NCI-H1694 (cell line): ENCODE measurements at regions not wholly inside any gene's neighbourhood (a gene's known extent, or its start where the extent isn't known, plus 50 kb on each side); places are given as distances from the start of the nearest gene placed in this dataset.
A peak's percentile ranks its signal among the peaks of the same experiment; 100 is the strongest.

Experiments used
- DNase-seq: peaks from one replicate; lab custom pipeline; 2025; lab: John Stamatoyannopoulos, UW

DNA sequence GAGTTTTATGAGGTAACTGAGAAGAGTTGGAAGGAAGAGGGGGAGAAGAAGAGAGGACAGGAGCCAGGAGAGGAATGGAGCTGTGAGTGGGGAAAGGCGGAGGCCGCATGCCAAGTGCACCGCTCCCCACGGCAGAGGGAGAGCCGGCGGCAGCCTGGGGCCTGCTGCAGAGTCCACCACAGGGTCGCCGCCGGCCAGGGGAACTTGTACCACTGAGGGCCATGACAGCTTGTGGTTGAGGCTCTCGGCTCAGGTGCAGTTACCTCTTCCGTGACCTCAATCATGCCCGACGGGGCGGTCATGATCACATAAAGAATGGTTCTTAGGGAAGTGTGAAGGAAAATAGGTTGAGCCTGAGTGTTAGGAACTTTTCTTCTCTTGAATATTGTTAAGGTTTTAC lies 325.0 kb downstream of the SNAPC1 start:
- no peak for DNase-seq

DNA sequence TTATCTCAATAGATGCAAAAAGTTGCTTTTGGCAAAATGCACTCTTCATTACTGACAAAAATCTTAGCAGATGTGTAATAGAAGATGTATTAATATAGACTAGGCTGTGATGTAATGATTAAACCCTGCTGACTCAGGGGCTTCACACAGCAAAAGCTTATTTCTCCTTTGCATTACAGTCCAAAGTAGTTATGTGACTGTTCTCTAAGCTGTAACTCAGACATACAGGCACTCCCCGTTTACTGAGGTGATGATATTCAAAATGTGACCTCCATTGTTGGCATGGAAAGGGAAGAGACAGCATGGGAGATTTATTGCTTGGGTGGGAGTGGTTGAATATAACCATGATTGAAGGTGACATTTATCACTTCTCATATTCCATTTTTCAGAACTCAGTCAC lies 331.5 kb downstream of the SNAPC1 start:
- DNase-seq, result no peak

- no peak for DNase-seq
Measured at GRCh38 chr14:62097072-62097471, 334.9 kb downstream of the SNAPC1 start.

DNA sequence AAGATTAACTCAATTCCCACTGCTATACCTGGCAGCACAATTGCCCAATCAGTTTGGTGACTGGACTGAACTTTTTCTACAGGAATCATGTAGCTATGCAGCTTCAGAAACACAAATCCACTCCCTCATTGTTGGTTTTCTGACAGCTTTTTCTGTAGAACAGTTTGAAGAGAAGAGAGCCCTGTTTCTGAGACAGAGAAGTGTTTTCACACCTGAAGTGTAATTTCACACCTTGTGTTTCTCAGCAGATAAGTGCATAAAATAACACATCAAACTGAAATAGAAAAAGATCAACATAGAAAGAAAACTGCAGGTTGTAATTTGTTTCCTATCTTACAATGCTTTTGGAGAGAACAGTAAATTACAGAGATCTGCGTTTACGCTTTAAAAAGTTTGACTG lies 335.6 kb downstream of the SNAPC1 start:
- DNase-seq, result no peak

- no peak for DNase-seq
Measured at GRCh38 chr14:62098357-62098756, 336.1 kb downstream of the SNAPC1 start.

- DNase-seq, result no peak
Measured at GRCh38 chr14:62099091-62099490, 336.9 kb downstream of the SNAPC1 start.

GRCh38 chr14:62101189-62101588 lies 339.0 kb downstream of the SNAPC1 start:
- no peak for DNase-seq

GRCh38 chr14:62101673-62102348 lies 339.6 kb downstream of the SNAPC1 start:
- no peak for DNase-seq

- no peak for DNase-seq
Measured at GRCh38 chr14:62102349-62102725, 340.1 kb downstream of the SNAPC1 start.

DNA sequence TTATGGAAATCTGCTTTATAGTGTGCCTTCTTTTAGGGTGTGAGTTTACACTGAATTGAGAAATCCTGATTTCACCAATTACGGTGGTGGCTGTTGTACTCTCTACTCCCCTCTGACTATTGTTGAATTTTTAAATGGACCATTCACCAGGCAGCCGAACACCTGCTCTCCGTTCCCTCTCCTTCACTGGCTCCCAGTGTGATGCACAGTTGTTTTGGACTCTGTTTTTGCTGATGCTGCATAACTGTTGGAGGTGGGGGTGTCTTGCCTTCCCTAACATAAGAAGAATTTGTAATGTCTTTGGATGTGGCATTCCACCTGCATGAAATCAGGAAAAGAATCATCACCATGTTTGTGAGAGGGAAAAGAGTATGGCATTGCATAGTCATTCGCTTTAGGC lies 341.2 kb downstream of the SNAPC1 start:
- DNase-seq, result no peak

DNA sequence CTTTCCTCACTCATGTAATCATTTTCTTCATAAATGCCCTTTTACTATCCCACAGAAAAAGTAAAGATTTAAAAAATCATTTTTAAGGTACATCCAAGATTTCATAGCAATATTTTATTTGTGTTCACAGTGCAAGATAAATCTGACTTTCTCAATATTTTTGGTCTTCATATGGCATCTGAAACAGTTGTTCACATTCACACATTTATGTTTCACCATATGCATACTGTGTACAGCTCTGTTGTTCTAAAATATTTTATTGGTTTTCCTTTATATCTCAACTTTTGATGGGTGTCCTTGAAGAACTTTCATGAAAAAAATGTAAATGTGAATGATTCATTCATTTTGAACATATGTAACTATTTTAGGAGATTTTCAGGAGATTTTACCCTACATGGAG lies 348.7 kb downstream of the SNAPC1 start:
- DNase-seq, result no peak

DNA sequence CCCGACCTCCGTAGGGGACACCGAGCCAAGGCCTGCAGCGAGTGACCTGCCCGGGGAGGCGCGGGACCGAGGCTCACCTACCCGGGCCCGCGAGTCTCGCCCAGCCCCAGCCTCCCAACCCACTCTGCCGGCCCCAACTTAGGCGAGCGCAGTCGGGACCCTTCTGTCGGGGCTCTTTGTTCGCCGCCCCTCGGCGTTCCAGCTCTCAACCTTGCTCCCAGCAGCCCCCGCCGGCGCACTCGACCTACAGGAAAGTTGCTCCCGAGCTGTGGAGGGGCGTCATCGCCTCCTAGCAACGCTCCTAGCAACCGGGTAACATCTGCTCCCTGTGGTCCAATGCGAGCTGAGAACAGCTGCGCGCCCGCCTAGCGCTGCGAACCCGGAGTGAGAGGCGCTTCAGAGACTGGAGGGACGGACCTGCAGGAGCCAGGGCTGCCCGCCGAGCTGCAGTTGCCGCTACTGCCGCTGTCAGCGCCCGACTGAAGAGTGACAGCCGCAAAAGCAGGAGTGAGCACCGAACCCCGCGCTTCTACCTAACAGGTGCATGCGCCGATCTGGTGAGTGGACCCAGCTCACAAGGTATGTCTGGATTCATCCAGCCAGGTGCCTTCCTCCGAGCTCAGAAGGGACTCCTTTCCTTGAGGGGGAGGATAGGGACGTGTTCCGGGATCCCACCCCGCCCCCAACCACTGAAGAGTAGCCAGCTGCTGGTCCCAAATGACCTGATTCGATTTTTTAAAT lies 355.0 kb downstream of the SNAPC1 start:
- peak; percentile 96 for DNase-seq

DNA sequence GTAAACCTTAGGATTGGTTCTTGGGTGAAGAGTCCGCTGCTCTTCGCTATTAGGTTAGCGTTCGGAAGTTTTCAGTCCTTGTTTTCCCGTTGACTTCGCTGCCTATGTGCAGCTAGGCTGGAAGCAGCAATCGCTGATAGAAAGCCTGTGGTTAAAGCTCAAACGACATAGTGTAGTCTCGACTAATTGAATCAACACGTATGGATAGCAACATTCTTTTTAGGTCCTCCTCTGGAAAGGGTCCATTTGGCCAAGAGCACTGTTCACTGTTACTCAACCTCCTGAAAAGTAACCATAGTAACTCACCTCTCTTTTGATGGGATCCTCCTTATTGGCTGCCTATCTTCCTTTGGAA lies 355.5 kb downstream of the SNAPC1 start:
- DNase-seq, result no peak

- DNase-seq, result no peak
Measured at GRCh38 chr14:62118461-62118860, 356.2 kb downstream of the SNAPC1 start.

DNA sequence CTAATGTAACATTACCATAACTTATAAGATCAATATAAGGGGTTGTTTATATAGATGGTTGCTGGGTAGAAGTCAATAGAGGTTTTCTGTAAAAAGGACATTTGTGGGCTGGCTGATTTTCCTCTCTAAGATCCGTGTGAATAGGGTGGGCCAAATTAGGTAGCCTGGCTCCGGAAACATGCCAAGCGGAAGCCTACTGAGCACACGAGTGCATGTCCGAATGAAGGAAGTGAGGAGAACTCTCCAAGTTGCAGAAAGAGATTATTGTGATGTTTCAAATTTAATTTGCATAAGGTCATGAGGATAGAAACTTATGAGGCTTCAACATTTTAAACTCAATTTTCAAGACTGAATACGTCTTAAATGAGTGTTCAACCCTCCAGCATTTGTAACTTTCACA lies 356.7 kb downstream of the SNAPC1 start:
- no peak for DNase-seq

DNA sequence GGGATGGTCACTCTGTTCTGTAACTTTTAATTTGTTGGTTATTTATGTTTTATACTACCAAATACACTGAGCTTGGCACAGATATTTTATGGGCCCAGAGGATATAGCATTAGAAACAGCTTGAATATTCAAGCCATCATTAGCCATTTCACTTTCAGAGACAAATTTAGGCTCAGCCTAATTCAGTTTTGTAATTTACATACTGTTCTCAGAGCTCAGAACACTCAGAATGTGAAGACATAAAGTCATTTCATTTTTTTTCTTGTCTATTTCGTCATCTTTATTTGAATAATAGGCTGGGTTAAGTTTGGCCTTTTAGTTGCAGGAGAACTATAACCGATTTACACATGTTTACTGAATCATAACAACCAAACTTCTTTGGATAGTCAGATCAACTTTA lies 361.7 kb downstream of the SNAPC1 start:
- no peak for DNase-seq

DNA sequence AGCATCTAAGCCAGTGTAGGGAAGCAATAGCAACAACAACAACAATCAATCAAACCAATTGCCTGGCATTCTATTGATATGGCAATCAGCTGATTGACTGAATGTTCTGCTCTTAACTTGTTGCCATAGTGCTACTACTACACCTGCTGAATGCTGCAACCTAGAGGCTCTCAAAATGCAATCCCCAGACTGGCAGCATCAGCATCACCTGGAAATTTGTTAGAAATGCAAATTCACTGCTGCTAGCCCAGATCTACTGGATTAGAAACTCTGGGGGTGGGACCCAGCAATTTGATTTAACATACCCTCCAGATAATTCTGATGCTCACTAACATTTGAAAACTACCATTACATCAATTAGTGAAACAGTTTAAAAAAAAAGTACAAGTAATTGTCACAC lies 363.6 kb downstream of the SNAPC1 start:
- no peak for DNase-seq

DNA sequence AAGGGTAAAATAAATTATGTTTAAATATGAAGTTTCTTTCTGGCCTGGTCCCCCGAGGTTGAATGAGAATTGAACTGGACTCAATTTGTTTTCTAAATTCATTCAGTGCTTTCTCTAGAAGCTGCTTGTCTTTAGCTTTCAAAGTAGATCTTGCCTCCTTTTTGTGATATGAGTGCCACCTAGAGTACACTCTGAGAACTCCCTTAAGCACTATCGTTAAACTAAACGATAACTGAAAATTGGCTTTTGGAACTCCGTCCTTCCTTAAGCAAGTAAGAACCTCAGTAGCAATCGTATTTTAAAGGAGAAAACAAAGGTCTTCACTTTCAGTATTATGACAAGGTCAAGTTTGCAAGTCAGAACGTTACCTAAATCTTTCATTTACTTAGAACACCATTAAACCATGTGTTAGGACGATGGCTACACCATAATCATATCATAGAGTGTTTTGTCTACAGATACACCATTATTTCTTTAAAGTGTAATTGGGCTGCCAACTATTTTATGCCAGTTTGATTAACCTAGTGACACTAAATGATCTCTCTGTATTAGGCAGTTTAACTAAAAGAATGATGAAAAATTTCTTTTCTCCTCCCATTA lies 364.8 kb downstream of the SNAPC1 start:
- DNase-seq, result peak; percentile 88

GRCh38 chr14:62130441-62130840 lies 368.2 kb downstream of the SNAPC1 start:
- no peak for DNase-seq

DNA sequence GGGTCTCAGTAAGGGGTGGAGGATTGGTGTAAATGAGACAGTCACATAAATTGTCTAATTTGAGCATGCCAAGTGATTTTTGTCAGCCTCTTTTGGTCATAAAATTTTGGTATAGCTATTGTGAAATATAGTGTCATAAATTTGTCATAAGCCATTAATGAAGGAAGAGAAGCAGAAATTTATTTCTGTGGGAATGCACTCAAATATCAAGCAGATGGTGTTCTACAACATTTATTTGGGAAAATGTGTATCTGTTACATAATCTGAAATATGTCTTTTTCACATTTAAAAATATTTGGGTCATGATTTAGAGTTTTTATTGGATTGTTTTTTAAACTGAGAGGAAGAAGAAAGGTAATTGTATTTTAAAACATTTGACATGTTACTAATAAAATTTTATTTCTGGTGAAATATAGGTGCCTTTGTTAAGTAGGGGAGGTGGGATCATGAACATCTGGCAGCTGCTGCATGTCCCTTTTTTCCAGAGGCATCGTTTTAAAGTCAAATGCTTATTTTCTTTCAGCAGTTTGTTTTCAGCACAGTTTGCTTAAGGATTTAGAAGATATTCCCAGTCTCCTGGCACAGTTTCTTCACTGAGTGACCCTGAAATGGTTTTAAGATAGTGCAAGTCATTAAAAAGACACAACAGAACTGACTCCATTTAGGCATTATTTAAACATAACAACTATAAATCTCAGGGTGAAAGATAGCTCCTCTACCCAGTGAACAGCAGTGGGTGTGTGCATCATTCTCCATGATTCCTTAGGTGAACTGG lies 371.7 kb downstream of the SNAPC1 start:
- peak; percentile 58 for DNase-seq

DNA sequence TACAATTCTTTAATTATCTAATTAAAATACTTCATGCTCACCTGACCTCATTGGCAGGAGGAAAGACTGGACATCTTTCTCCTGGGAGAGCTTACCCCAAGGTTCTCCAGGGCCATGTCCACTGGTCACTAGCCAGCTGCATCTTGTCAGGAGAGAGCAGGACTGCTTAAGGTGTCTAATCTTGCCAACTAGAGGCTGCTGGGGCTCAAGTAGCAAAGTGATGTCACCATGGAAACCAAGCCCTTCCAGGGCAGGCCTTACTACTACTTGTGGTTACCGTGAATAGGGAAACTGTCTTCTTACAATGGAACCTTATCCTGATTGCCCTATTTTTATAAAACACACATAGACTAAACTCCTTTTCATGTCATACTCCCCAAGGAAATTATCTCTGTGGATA lies 376.4 kb downstream of the SNAPC1 start:
- DNase-seq, result no peak

- DNase-seq, result no peak
Measured at GRCh38 chr14:62141139-62141538, 378.9 kb downstream of the SNAPC1 start.

DNA sequence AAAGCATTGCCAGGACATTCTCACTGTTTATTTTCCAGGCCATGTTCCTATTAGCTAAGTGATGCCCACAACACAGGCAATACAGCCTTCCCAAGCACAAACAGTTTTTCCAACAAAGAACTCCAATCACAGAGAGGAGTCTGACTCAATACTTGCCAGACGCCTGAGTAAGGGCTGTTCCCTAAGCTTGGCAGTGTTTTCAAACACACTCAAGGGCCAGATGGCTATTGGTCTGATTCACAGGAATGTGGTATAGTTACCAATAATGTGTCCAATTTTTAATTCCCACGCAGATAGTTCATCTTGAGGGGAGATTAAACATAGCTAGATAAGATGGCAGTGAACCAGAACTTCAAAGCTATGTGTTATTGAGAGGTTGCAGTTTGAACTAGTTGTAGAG lies 381.0 kb downstream of the SNAPC1 start:
- no peak for DNase-seq
